ENCODE measurements at regions not wholly inside any gene's neighbourhood (a gene's known extent, or its start where the extent isn't known, plus 50 kb on each side); places are given as distances from the start of the nearest gene placed in this dataset.

DNA sequence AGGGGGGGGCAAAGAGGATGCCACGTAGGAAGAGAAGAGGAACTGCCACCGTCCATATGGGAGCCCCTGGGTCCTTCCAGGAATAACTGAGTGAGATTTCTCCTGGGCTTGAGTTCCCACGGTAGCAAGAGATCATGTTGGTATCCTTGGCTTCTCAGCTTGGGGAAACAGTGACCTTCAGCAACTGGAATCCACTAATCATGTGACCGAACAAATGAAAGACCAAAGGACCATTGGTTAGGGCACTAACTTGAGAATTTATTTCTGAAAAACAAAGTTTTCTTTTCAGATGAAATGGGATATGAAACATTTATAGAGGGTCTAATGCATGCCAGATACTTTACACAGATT, 259.4 kb upstream of the ID2 start:
- TF ChIP-seq, protein P1, sequence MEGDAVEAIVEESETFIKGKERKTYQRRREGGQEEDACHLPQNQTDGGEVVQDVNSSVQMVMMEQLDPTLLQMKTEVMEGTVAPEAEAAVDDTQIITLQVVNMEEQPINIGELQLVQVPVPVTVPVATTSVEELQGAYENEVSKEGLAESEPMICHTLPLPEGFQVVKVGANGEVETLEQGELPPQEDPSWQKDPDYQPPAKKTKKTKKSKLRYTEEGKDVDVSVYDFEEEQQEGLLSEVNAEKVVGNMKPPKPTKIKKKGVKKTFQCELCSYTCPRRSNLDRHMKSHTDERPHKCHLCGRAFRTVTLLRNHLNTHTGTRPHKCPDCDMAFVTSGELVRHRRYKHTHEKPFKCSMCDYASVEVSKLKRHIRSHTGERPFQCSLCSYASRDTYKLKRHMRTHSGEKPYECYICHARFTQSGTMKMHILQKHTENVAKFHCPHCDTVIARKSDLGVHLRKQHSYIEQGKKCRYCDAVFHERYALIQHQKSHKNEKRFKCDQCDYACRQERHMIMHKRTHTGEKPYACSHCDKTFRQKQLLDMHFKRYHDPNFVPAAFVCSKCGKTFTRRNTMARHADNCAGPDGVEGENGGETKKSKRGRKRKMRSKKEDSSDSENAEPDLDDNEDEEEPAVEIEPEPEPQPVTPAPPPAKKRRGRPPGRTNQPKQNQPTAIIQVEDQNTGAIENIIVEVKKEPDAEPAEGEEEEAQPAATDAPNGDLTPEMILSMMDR (conservative IDR thresholded peaks at IDR 0.05; ENCODE audit: low read depth, low read length) = no peak
- no peak for TF ChIP-seq EZH2 (IDR thresholded peaks at IDR 0.05; ENCODE audit: borderline replicate concordance, low read depth, low read length, poor library complexity, severe bottlenecking)
